ENCODE measurements at regions not wholly inside any gene's neighbourhood (a gene's known extent, or its start where the extent isn't known, plus 50 kb on each side); places are given as distances from the start of the nearest gene placed in this dataset.

DNA sequence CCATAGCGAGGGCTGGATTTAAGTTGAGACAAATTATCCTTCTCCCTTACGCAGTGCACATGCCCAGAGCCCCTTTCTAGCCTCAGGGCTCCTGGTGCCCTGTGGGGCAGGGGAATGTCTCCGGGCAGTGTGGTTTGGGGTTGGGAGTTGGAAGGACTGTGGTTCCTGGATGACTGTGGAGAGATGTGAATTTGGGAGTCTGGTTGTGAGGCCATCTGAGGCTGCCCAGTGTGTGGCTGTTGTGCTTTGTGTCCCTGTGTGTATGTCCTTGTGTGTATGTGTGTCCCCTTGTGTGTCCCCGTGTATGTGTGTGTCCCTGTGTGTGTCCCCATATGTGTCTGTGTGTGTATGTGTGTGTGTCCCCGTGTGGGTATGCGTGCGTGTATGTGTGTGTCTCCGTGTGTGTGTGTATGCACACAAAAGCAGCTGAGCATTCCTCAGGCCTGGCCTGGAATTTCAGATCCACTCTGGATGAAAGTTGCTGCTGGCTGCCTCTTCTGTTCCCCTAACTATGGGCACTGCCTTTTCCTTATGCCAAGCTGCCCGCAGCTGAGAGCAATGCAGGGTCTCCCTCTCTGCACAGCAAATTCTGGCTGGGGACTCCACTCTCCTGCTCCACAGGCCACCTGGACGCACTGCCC is 65.4 kb downstream of the UBIAD1 start:
- Mint-ChIP-seq H3K36me3 (ENCODE audit: low read depth) (no peaks in the 10 kb centered on the region), H3K27me3 (peaks cover 34% of the 10 kb centered on the region), H3K27ac (no peak overlapping the region), H3K4me3 (no peak overlapping the region), H3K4me1 (peaks cover 2% of the 10 kb centered on the region), H3K9me3 (no peaks in the 10 kb centered on the region)
- intact Hi-C loops (cut with micrococcal nuclease), result no loop called here
- DNase-seq, result no peak

DNA sequence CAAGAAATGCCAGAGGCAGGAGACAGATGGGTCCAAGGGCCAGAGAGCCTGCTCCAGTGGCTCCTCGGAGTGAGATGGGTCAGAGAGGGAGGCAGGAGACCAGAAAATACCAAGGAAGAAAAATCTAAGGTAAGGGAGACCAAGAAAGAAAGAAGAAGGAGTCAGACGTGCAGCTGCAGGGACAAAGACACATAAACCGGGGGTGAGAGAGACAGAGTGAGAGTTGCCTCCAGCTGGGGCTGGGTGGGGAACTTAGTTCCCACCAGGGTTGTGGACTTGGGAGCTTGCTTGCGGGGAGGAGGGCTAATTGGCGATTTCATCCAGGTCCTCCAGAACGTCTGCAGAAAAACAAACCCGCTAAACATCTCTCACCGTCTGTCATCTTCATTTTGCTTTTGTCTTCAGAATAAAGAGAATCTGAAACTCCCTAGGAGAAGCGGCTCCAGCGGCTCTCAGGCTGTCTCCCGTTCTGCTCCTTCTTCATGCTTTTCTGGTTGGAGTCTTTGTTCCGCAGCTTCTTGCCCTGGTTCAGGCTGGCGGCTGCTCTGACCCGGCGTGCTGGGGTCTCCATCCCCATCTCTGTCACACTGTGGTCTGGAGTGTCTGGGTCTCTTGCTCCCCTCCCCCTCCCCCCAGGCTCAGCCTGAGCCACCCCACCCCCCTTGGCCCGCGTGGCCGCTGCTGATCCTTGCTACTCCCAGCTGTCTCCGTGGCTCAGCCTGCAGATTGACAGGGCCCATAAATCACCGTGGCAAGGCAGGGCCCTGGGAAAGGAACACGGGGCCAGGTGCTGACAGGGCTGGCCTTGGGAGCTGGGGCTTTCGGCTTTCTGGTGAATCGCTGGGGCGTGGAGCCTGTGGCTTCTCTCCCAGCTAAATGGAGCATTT is 66.6 kb downstream of the UBIAD1 start:
- H3K27me3 Mint-ChIP-seq, result peaks cover 34% of the 10 kb centered on the region
- H3K4me1 Mint-ChIP-seq, result peaks cover 2% of the 10 kb centered on the region
- no peak overlapping the region for H3K4me3 Mint-ChIP-seq
- intact Hi-C loops (cut with micrococcal nuclease), result no loop called here
- DNase-seq, result no peak
- no peak overlapping the region for H3K27ac Mint-ChIP-seq
- H3K36me3 Mint-ChIP-seq (ENCODE audit: low read depth), result no peaks in the 10 kb centered on the region
- H3K9me3 Mint-ChIP-seq, result no peaks in the 10 kb centered on the region

DNA sequence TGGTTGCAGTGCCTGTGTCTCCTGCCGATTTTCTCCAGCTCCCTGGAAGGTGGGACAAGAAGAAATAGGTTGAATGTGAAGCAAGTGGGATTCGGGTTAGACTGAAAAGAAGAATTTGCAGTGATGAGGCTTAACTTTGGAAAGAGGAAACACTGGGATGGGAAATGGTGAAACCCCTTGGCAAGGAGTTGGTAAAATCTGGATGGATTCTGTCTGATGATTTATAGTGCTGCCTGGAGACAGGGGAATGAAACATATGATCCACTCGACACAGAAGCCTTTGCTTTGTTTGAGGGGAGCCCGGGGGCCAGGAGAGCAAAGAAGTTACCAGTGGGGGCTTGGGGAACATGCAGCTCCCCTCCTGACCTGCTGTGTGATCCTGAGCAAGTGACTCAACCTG is 67.2 kb downstream of the UBIAD1 start:
- no peaks in the 10 kb centered on the region for H3K9me3 Mint-ChIP-seq
- H3K27ac Mint-ChIP-seq, result no peak overlapping the region
- peaks cover 34% of the 10 kb centered on the region for H3K27me3 Mint-ChIP-seq
- no peak overlapping the region for H3K4me3 Mint-ChIP-seq
- intact Hi-C loops (cut with micrococcal nuclease), result no loop called here
- H3K4me1 Mint-ChIP-seq, result peaks cover 2% of the 10 kb centered on the region
- DNase-seq, result no peak
- no peaks in the 10 kb centered on the region for H3K36me3 Mint-ChIP-seq (ENCODE audit: low read depth)

DNA sequence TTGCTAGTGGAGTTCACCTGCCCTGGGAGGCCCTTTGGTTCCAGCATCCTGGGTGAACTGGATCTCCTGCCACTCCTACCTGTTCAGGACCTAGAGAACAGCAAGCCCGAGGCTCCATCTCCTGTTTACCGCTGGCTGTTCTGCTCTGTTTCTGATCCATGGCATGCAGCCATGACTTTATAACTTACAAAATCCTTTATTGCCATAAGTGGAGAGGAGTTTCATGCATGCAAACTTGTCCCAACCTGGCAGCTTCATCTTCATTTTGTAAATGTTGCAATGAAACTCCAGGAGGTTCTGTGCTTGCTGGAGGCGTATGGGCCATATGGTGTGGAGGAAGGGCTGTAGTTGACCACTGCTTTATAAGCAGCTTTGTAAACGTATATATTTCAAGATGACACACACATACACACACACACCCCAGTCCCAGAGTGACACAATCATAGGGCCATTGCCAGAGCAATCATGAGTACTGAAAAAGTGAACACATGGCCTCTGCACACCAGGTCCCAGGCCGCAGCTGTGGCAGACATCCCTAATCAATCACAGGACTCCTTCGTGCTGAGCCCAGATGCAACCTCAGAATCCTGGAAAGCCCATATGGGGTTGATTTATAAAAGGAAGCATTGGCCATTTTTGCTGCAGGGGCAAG is 69.0 kb downstream of the UBIAD1 start:
- no peak overlapping the region for H3K4me3 Mint-ChIP-seq
- intact Hi-C loops (cut with micrococcal nuclease), result no loop called here
- peaks cover 2% of the 10 kb centered on the region for H3K4me1 Mint-ChIP-seq
- no peaks in the 10 kb centered on the region for H3K36me3 Mint-ChIP-seq (ENCODE audit: low read depth)
- H3K9me3 Mint-ChIP-seq, result no peaks in the 10 kb centered on the region
- peaks cover 34% of the 10 kb centered on the region for H3K27me3 Mint-ChIP-seq
- H3K27ac Mint-ChIP-seq, result no peak overlapping the region
- DNase-seq, result no peak

DNA sequence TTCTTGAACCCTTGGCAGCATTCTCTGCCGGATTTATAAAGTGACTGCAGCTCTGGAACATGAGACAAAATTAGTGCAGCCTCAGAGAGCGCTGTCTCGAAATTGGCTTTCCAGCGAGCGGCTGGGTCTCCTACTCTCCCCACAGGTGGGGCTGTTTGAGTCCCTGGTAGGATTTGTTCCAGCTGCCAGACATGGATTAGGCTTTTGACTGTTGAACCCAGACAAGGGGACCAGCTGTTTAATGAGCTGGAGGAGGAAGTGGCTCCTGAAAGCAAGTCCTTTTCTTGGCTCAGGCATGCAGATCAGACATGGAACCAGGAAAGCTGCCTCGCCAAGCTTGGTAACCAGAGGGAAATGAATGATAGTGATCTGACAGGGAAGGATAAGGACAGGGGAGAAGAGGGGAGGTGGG is 69.6 kb downstream of the UBIAD1 start:
- no peak overlapping the region for H3K4me3 Mint-ChIP-seq
- peaks cover 34% of the 10 kb centered on the region for H3K27me3 Mint-ChIP-seq
- no peaks in the 10 kb centered on the region for H3K9me3 Mint-ChIP-seq
- H3K4me1 Mint-ChIP-seq, result peaks cover under 1% of the 10 kb centered on the region
- intact Hi-C loops (cut with micrococcal nuclease), result no loop called here
- H3K27ac Mint-ChIP-seq, result no peak overlapping the region
- no peak for DNase-seq
- no peaks in the 10 kb centered on the region for H3K36me3 Mint-ChIP-seq (ENCODE audit: low read depth)

DNA sequence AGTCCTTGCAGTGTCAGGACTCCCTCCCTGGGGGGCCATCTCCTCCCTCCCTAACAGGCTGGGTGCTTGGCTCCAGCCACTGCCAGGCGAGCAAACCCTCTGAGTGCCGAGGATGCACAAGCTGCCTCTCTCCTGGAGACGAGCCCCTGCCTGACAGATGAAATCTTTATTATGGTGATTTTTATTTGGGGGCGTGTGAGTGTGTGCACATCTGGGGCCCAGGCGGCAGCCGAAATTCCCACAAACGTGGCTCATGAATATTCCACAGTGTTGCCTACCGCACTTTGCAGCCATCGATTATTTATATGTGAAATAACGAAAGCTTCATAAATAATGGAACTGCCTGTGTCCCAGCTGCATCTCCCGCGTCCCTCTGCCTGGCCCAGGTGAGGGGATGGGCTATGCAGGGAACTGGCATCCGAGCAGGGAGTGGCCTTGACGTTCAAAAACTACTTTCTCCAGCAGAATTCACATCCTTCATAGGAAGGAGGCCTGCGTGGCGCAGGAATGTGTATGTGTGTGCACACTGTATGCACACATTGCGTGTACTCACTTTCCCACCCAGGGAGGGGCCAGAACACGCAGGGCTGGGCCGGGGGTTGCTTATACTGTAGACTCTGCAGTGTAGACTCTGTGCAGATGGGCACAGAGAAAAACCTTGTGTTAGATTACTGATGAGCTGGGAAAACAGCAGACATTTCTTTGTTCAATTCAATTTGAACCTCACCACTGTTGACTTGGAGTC is 73.1 kb downstream of the UBIAD1 start:
- H3K9me3 Mint-ChIP-seq, result peaks cover 9% of the 10 kb centered on the region
- H3K27ac Mint-ChIP-seq, result no peak overlapping the region
- no peak for DNase-seq
- H3K27me3 Mint-ChIP-seq, result peaks cover 12% of the 10 kb centered on the region
- H3K4me1 Mint-ChIP-seq, result peaks cover 2% of the 10 kb centered on the region
- no peak overlapping the region for H3K4me3 Mint-ChIP-seq
- intact Hi-C loops (cut with micrococcal nuclease), result no loop called here
- H3K36me3 Mint-ChIP-seq (ENCODE audit: low read depth), result no peaks in the 10 kb centered on the region

DNA sequence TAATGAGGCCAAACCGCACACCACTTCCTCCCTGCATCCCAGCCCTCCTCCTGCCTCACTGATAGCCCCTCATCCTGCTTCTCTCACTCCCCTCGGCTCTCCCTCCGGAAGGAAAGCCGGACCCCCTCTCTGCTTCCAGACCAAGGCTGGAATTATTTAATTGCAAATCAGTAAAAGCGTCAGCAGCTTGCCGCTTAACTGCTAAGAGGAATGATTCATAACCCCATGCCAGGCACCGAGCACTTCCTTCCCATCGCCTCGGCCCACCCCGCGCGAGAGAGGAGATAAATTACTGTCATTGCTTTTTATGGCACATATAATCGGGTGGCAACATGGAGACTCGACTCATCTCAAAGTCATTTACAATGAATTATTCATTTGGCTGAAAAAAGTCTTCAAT is 77.3 kb downstream of the UBIAD1 start:
- DNase-seq, result no peak
- Mint-ChIP-seq H3K27ac (no peak overlapping the region), H3K4me1 (peaks cover 7% of the 10 kb centered on the region), H3K4me3 (no peak overlapping the region), H3K9me3 (peaks cover 14% of the 10 kb centered on the region), H3K27me3 (peaks cover 5% of the 10 kb centered on the region), H3K36me3 (ENCODE audit: low read depth) (no peaks in the 10 kb centered on the region)
- intact Hi-C loops (cut with micrococcal nuclease), result no loop called here

DNA sequence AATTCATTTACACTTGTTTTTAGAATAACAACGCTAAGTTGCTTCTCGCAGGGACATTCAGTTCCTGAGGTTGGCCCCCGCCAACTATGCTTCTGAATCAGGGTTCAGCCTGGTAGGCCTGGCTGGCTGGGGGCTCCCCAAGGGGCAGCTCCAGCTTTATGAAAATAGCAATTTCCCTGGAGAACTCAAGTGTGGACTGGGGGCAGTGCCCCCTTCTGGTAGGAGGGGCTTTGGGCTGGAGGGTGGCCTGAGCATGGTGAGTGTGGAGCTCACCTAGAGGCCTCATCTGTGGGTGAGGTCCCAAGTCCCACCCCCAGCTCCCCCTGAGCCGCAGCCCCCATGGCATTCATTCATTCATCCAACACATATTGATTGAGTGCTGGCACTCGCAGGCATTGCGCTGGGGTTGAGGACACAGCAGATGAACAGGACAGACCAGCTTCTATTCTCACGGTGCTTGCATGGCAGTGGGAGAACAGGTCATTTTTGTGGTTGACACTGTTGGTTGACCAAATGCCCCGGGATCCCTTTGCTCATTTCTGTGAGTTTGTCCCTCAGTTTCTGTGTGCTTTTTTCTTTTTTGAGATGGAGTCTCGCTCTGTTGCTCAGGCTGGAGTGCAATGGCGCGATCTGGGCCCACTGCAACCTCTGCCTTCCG is 79.2 kb downstream of the UBIAD1 start:
- H3K27ac Mint-ChIP-seq, result no peak overlapping the region
- peaks cover 11% of the 10 kb centered on the region for H3K27me3 Mint-ChIP-seq
- intact Hi-C loops (cut with micrococcal nuclease), result no loop called here
- H3K4me1 Mint-ChIP-seq, result peaks cover 7% of the 10 kb centered on the region
- peaks cover 14% of the 10 kb centered on the region for H3K9me3 Mint-ChIP-seq
- DNase-seq, result no peak
- H3K4me3 Mint-ChIP-seq, result no peak overlapping the region
- no peaks in the 10 kb centered on the region for H3K36me3 Mint-ChIP-seq (ENCODE audit: low read depth)

DNA sequence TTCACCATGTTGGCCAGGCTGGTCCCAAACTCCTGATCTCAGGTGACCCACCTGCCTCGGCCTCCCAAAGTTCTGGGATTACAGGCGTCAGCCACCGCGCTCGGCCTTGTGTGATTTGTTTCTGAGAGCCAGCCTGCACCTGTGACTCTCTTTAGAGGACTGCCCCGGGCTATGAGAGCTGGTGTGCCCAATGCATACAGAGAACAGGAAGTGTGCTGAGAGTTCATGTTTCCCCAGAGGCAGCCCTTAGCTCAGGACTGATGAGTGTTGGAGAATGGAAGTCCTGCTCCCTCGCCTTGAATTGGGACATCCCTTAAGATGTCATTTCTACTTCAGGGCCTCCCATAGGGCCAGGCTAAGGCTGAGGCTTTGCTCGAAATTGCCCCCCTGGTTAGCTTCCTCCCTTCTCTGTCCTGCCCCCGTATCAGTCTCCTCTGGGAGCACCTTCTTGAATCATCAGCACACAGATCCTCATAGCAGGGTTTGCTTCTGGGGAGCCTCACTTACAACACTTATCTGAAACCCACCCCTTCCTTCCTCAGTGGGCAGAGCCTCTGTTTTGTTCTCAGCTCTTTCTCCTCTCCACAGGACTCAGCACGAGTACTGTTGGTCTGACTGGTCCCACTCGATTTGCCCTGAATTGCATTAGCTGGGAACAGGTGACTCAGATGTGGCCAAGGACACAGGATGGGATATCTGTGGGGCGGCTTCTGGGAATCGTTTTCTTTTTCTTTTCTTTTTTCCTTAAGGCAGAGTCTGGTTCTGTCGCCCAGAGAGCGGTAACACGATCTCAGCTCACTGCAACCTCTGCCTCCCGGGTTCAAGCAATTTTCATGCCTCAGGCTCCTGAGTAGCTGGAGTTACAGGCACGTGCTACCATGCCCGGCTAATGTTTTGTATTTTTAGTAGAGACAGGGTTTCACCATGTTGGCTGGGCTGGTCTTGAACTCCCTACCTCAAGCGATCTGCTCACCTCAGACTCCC is 80.1 kb downstream of the UBIAD1 start:
- intact Hi-C loops (cut with micrococcal nuclease), result no loop called here
- Mint-ChIP-seq H3K36me3 (ENCODE audit: low read depth) (no peaks in the 10 kb centered on the region), H3K27ac (no peak overlapping the region), H3K4me3 (no peak overlapping the region), H3K4me1 (peaks cover 7% of the 10 kb centered on the region), H3K9me3 (peaks cover 14% of the 10 kb centered on the region), H3K27me3 (peaks cover 11% of the 10 kb centered on the region)
- no peak for DNase-seq

DNA sequence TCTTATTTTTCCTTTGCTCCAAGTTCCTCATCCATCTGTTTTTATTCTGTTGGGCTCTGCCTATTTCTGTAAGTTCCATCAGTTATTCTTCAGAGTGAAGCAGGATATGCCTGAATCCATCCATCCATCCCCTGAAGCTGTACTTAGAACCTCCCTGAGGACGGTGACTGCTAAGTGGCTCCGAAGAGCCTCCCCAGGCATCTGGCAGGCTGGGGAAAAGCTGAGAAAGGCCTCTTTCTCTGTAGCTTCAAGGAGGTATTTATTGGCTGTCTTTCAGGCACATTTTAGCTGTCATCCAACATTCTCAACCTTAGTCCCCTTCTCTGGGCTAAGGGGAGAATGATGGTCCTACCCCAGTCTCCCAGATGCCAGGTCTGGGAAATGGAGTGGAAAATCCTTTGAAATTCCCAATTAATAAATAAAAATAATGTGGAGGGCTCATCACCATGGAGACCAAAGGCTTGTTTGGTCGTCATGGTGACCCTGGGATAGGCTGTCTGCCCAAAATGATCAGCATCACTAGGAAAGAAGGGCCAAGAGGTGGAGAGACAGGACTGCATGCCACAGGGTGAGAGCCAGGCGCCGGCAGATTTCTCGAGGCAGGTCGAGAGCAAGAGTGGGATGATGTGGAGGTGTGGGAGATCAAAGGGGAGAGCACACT is 82.0 kb downstream of the UBIAD1 start:
- H3K4me3 Mint-ChIP-seq, result no peak overlapping the region
- no peak for DNase-seq
- H3K36me3 Mint-ChIP-seq (ENCODE audit: low read depth), result no peaks in the 10 kb centered on the region
- H3K27ac Mint-ChIP-seq, result no peak overlapping the region
- peaks cover 9% of the 10 kb centered on the region for H3K27me3 Mint-ChIP-seq
- peaks cover 5% of the 10 kb centered on the region for H3K9me3 Mint-ChIP-seq
- H3K4me1 Mint-ChIP-seq, result peaks cover 7% of the 10 kb centered on the region
- intact Hi-C loops (cut with micrococcal nuclease), result no loop called here

DNA sequence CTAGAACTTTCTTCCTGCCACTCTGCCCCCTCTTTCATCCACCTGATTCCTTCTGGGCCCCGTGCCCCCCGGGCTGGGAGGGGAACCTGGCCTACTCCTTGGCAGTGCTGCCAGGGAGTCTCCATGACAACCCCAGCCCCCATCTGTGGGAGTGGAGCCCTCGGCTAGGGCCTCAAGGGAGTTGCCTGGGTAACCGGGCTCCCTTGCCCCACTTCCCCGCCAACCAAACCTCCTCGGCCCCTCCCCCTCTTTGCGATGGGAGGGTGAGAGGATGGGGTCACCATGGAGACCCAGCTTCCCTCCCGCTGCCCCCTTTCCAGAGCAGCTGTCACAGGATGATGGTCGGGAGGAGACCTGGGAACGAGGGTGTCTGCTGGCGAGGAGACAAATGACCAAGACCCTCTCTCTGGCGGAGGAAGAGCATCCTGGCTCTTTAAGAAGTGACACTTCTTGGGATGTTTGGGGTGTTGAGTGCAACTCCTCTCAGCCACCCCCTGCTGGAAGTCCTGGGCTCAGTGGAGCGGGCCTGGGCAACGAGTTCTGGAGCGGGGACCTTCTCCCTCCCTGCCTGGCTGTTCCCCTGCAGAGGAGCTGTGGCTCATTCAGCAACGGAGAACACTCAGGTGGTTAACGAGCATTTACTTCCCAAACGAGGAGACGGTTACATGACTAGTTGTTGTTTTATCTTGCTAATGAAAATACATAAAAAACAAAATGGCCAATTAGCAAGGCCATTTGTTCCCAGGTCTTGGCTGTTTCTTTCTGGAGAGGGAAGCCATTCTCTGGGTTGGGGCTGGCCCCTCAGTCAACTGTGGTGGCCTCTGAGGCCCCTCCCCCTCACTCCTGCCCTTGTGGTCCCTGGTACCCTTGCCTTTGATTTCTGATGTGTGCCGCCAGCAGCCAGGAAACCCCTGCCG is 82.8 kb downstream of the UBIAD1 start:
- Mint-ChIP-seq H3K36me3 (ENCODE audit: low read depth) (no peaks in the 10 kb centered on the region), H3K9me3 (peaks cover 5% of the 10 kb centered on the region), H3K27me3 (peaks cover 9% of the 10 kb centered on the region), H3K4me3 (no peak overlapping the region), H3K27ac (no peak overlapping the region), H3K4me1 (peaks cover 5% of the 10 kb centered on the region)
- intact Hi-C loops (cut with micrococcal nuclease), result no loop called here
- no peak for DNase-seq
